ENCODE measurements at regions not wholly inside any gene's neighbourhood (a gene's known extent, or its start where the extent isn't known, plus 50 kb on each side); places are given as distances from the start of the nearest gene placed in this dataset.
A peak's percentile ranks its signal among the peaks of the same experiment; 100 is the strongest.

GRCh38 chr3:76776927-76777326, 263.0 kb upstream of the ROBO2 start:
- DNase-seq (ENCODE audit: low spot score) = no peak

GRCh38 chr3:76788206-76788605, 251.7 kb upstream of the ROBO2 start:
- no peak for DNase-seq (ENCODE audit: low spot score)

- no peak for DNase-seq (ENCODE audit: low spot score)
Measured at GRCh38 chr3:76789237-76789636, 250.7 kb upstream of the ROBO2 start.

GRCh38 chr3:76811418-76811817, 228.5 kb upstream of the ROBO2 start:
- no peak for DNase-seq (ENCODE audit: low spot score)

GRCh38 chr3:76812649-76813242, 227.2 kb upstream of the ROBO2 start:
- DNase-seq (ENCODE audit: low spot score) = no peak

GRCh38 chr3:76815561-76815960, 224.3 kb upstream of the ROBO2 start:
- no peak for DNase-seq (ENCODE audit: low spot score)

- no peak for DNase-seq (ENCODE audit: low spot score)
Measured at GRCh38 chr3:76820481-76820880, 219.4 kb upstream of the ROBO2 start.

- no peak for DNase-seq (ENCODE audit: low spot score)
Measured at GRCh38 chr3:76824658-76825240, 215.2 kb upstream of the ROBO2 start.

- DNase-seq (ENCODE audit: low spot score) = no peak
Measured at GRCh38 chr3:76826861-76827260, 213.0 kb upstream of the ROBO2 start.

GRCh38 chr3:76827701-76828226, 212.1 kb upstream of the ROBO2 start:
- DNase-seq (ENCODE audit: low spot score) = peak; percentile 13

GRCh38 chr3:76834657-76835056, 205.2 kb upstream of the ROBO2 start:
- no peak for DNase-seq (ENCODE audit: low spot score)

- DNase-seq (ENCODE audit: low spot score) = no peak
Measured at GRCh38 chr3:76841747-76842146, 198.2 kb upstream of the ROBO2 start.

- no peak for DNase-seq (ENCODE audit: low spot score)
Measured at GRCh38 chr3:76842216-76842615, 197.7 kb upstream of the ROBO2 start.

GRCh38 chr3:76855451-76855850, 184.4 kb upstream of the ROBO2 start:
- DNase-seq (ENCODE audit: low spot score) = no peak

GRCh38 chr3:76859596-76859995, 180.3 kb upstream of the ROBO2 start:
- no peak for DNase-seq (ENCODE audit: low spot score)

- no peak for DNase-seq (ENCODE audit: low spot score)
Measured at GRCh38 chr3:76864355-76864754, 175.5 kb upstream of the ROBO2 start.

- no peak for DNase-seq (ENCODE audit: low spot score)
Measured at GRCh38 chr3:76866729-76867408, 173.0 kb upstream of the ROBO2 start.

- DNase-seq (ENCODE audit: low spot score) = no peak
Measured at GRCh38 chr3:76869726-76870384, 170.0 kb upstream of the ROBO2 start.

GRCh38 chr3:76871655-76872054, 168.2 kb upstream of the ROBO2 start:
- DNase-seq (ENCODE audit: low spot score) = no peak

GRCh38 chr3:76872999-76873398, 166.9 kb upstream of the ROBO2 start:
- DNase-seq (ENCODE audit: low spot score) = no peak

GRCh38 chr3:76873532-76874242, 166.2 kb upstream of the ROBO2 start:
- DNase-seq (ENCODE audit: low spot score) = no peak

- DNase-seq (ENCODE audit: low spot score) = no peak
Measured at GRCh38 chr3:76879959-76880358, 159.9 kb upstream of the ROBO2 start.

Data from umbilical cord (tissue), 1 donor.